GM23338 (cell line): ENCODE measurements at regions not wholly inside any gene's neighbourhood (a gene's known extent, or its start where the extent isn't known, plus 50 kb on each side); places are given as distances from the start of the nearest gene placed in this dataset.

ENCODE experiments used
- ATAC-seq: fragments of 200-7000 bp; cut with Tn5 transposase; 3 replicates; pipeline ENCODE4 v1.9.1; 2020
- DNase-seq: peaks from one replicate; pipeline ENCODE4 v3.0.0-alpha.2; 2015; ENCODE audit warnings: low spot score
- H2AFZ ChIP-seq: fragments of 200-600 bp; sonication (generic); 2 replicates; pipeline ENCODE4 v1.8.0; 2016; ENCODE audit warnings: antibody characterized with exemption, mild to moderate bottlenecking, moderate library complexity
- H3F3A ChIP-seq: fragments of 200-600 bp; sonication (generic); replicated peaks from 2 replicates; pipeline ENCODE4 v1.8.0; 2017; ENCODE audit warnings: antibody characterized with exemption, mixed run types, low read depth
- H3K27ac ChIP-seq: fragments of 200-600 bp; sonication (generic); 2 replicates; pipeline ENCODE4 v1.6.1; 2016; ENCODE audit warnings: low read depth
- H3K27me3 ChIP-seq: fragments of 200-600 bp; sonication (generic); 2 replicates; pipeline ENCODE4 v1.8.0; 2016; ENCODE audit warnings: mild to moderate bottlenecking, mixed run types, moderate library complexity; ENCODE audit not compliant: insufficient read depth
- H3K36me3 ChIP-seq: fragments of 200-600 bp; sonication (generic); 2 replicates; pipeline ENCODE4 v1.8.0; 2016; ENCODE audit warnings: mild to moderate bottlenecking; ENCODE audit not compliant: insufficient read depth
- H3K4me1 ChIP-seq: fragments of 200-600 bp; sonication (generic); 2 replicates; pipeline ENCODE4 v1.8.0; 2016; ENCODE audit warnings: mild to moderate bottlenecking, moderate library complexity; ENCODE audit not compliant: insufficient read depth
- H3K4me2 ChIP-seq: fragments of 200-600 bp; sonication (generic); 2 replicates; pipeline ENCODE4 v1.7.1; 2017; ENCODE audit warnings: mixed run types
- H3K4me3 ChIP-seq: fragments of 200-600 bp; sonication (generic); 2 replicates; pipeline ENCODE4 v1.6.1; 2016; ENCODE audit warnings: mixed run types
- H3K79me2 ChIP-seq: fragments of 200-600 bp; sonication (generic); replicated peaks from 2 replicates; pipeline ENCODE4 v1.8.0; 2017; ENCODE audit warnings: mild to moderate bottlenecking; ENCODE audit not compliant: insufficient read depth
- H3K9me2 ChIP-seq: fragments of 200-600 bp; sonication (generic); 2 replicates; pipeline ENCODE4 v1.8.0; 2017; ENCODE audit not compliant: insufficient read depth
- H4K20me1 ChIP-seq: fragments of 200-600 bp; sonication (generic); replicated peaks from 2 replicates; pipeline ENCODE4 v1.8.0; 2017; ENCODE audit warnings: mild to moderate bottlenecking; ENCODE audit not compliant: insufficient read depth
- H3K27ac Mint-ChIP-seq: 2 replicates; pipeline ENCODE4 v1.8.0; 2020; ENCODE audit warnings: inconsistent platforms, mild to moderate bottlenecking, moderate library complexity, mixed read lengths
- H3K27me3 Mint-ChIP-seq: 3 replicates; pipeline ENCODE4 v1.8.0; 2022; ENCODE audit warnings: low read depth, mild to moderate bottlenecking, moderate library complexity, mixed read lengths, inconsistent platforms; ENCODE audit not compliant: insufficient read depth, poor library complexity
- H3K36me3 Mint-ChIP-seq: 3 replicates; pipeline ENCODE4 v1.8.0; 2021; ENCODE audit warnings: low read depth, mild to moderate bottlenecking, inconsistent platforms, moderate library complexity, mixed read lengths
- H3K4me1 Mint-ChIP-seq: 3 replicates; pipeline ENCODE4 v1.8.0; 2020; ENCODE audit warnings: mild to moderate bottlenecking, inconsistent platforms, mixed read lengths
- H3K4me3 Mint-ChIP-seq: 3 replicates; pipeline ENCODE4 v1.8.0; 2021; ENCODE audit warnings: moderate library complexity, mild to moderate bottlenecking, inconsistent platforms, mixed read lengths
- H3K9me3 Mint-ChIP-seq: 3 replicates; pipeline ENCODE4 v1.8.0; 2020; ENCODE audit warnings: moderate library complexity, mild to moderate bottlenecking, inconsistent platforms, mixed read lengths
- CREB1 ChIP-seq: fragments of 250-450 bp; sonication (Bioruptor Pico); IDR thresholded peaks from 2 replicates; pipeline ENCODE4 v1.5.0; 2020; ENCODE audit warnings: low read depth, mild to moderate bottlenecking, moderate library complexity
- EZH2 ChIP-seq: fragments of 200-600 bp; sonication (generic); IDR thresholded peaks from one replicate; pipeline ENCODE4 v1.8.0; 2017; ENCODE audit warnings: antibody characterized with exemption, mild to moderate bottlenecking, low read depth; ENCODE audit not compliant: unreplicated experiment
- EZH2phosphoT487 ChIP-seq: fragments of 200-600 bp; sonication (generic); IDR thresholded peaks from one replicate; pipeline ENCODE4 v1.8.1; 2018; ENCODE audit warnings: antibody characterized with exemption; ENCODE audit not compliant: unreplicated experiment
- JUNB ChIP-seq: IDR thresholded peaks from one replicate; pipeline ENCODE4 v1.6.1; 2016; ENCODE audit warnings: antibody characterized with exemption; ENCODE audit not compliant: unreplicated experiment
- NANOG ChIP-seq: IDR thresholded peaks from 2 replicates; pipeline ENCODE4 v1.6.1; 2016; ENCODE audit warnings: antibody characterized with exemption, borderline replicate concordance
- POLR2AphosphoS5 ChIP-seq: IDR thresholded peaks from 2 replicates; pipeline ENCODE4 v1.6.1; 2016; ENCODE audit warnings: antibody characterized with exemption, low read depth
- STAT1 ChIP-seq: IDR thresholded peaks from one replicate; pipeline ENCODE4 v1.6.1; 2016; ENCODE audit warnings: antibody characterized with exemption; ENCODE audit not compliant: unreplicated experiment
- ZNF114 ChIP-seq: fragments of 250-450 bp; sonication (Bioruptor Pico); IDR thresholded peaks from 2 replicates; pipeline ENCODE4 v1.5.0; 2020; ENCODE audit warnings: mild to moderate bottlenecking, moderate library complexity
- TF ChIP-seq, protein P1 (sequence below): IDR thresholded peaks from 2 replicates; pipeline ENCODE4 v1.6.1; 2016; ENCODE audit warnings: antibody characterized with exemption
- TF ChIP-seq, protein P2 (sequence below): fragments of 250-450 bp; sonication (Bioruptor Pico); IDR thresholded peaks from 2 replicates; pipeline ENCODE4 v1.5.0; 2020; ENCODE audit warnings: mild to moderate bottlenecking, moderate library complexity
- TF ChIP-seq, protein P3 (sequence below), 2 experiments: fragments of 200-600 bp in 1 of 2; sonication (generic) in 1 of 2; conservative IDR thresholded peaks; 2 replicates each; pipeline versions ENCODE4 v1.5.1 to v1.6.1; 2016 to 2017; ENCODE audit warnings: antibody characterized with exemption in 2 of 2, low read depth in 2 of 2, mild to moderate bottlenecking in 2 of 2, moderate library complexity in 1 of 2

DNA sequence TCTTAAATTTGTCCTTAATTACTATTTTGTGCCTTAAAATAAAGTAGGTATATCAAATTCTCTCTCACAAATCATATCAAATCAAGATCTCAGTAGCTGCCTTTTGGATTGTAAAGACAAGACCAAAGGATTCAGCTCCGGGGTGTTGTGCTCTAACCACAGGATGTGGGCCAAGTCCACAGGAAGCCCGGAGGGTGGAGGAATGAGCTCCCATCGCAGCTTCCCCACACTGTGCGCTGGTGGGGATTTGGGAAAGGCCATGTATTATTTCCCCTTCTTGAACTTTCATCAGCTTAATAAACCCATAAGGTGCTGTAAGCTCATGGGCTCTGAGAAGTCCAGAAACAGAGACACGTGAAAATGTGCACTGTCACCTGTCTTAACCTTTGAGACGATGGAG, 241.6 kb upstream of the TCERG1L start:
- Mint-ChIP-seq H3K9me3 (peaks cover 94% of the 10 kb centered on the region), H3K4me3 (no peak overlapping the region), H3K4me1 (no peaks in the 10 kb centered on the region), H3K27me3 (peaks cover 7% of the 10 kb centered on the region), H3K36me3 (peaks cover 13% of the 10 kb centered on the region), H3K27ac (no peak overlapping the region)
- H3K9me2 ChIP-seq: no peaks in the 10 kb centered on the region
- no peaks in the 10 kb centered on the region for H3F3A ChIP-seq
- H3K27me3 ChIP-seq: no peaks in the 10 kb centered on the region
- H2AFZ ChIP-seq: no peak overlapping the region
- H3K4me3 ChIP-seq: no peak overlapping the region
- H3K79me2 ChIP-seq: no peaks in the 10 kb centered on the region
- DNase-seq (no peak), ATAC-seq (no peak)
- H4K20me1 ChIP-seq: no peaks in the 10 kb centered on the region
- H3K4me1 ChIP-seq: no peaks in the 10 kb centered on the region
- TF ChIP-seq EZH2: no peak
- TF ChIP-seq JUNB: no peak
- no peak for TF ChIP-seq ZNF114 (CRISPR knock-in tag)
- no peak for TF ChIP-seq EZH2phosphoT487
- TF ChIP-seq CREB1 (CRISPR knock-in tag): no peak
- no peak for TF ChIP-seq POLR2AphosphoS5
- TF ChIP-seq, protein P1, sequence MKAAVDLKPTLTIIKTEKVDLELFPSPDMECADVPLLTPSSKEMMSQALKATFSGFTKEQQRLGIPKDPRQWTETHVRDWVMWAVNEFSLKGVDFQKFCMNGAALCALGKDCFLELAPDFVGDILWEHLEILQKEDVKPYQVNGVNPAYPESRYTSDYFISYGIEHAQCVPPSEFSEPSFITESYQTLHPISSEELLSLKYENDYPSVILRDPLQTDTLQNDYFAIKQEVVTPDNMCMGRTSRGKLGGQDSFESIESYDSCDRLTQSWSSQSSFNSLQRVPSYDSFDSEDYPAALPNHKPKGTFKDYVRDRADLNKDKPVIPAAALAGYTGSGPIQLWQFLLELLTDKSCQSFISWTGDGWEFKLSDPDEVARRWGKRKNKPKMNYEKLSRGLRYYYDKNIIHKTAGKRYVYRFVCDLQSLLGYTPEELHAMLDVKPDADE: no peak
- TF ChIP-seq, protein P2, sequence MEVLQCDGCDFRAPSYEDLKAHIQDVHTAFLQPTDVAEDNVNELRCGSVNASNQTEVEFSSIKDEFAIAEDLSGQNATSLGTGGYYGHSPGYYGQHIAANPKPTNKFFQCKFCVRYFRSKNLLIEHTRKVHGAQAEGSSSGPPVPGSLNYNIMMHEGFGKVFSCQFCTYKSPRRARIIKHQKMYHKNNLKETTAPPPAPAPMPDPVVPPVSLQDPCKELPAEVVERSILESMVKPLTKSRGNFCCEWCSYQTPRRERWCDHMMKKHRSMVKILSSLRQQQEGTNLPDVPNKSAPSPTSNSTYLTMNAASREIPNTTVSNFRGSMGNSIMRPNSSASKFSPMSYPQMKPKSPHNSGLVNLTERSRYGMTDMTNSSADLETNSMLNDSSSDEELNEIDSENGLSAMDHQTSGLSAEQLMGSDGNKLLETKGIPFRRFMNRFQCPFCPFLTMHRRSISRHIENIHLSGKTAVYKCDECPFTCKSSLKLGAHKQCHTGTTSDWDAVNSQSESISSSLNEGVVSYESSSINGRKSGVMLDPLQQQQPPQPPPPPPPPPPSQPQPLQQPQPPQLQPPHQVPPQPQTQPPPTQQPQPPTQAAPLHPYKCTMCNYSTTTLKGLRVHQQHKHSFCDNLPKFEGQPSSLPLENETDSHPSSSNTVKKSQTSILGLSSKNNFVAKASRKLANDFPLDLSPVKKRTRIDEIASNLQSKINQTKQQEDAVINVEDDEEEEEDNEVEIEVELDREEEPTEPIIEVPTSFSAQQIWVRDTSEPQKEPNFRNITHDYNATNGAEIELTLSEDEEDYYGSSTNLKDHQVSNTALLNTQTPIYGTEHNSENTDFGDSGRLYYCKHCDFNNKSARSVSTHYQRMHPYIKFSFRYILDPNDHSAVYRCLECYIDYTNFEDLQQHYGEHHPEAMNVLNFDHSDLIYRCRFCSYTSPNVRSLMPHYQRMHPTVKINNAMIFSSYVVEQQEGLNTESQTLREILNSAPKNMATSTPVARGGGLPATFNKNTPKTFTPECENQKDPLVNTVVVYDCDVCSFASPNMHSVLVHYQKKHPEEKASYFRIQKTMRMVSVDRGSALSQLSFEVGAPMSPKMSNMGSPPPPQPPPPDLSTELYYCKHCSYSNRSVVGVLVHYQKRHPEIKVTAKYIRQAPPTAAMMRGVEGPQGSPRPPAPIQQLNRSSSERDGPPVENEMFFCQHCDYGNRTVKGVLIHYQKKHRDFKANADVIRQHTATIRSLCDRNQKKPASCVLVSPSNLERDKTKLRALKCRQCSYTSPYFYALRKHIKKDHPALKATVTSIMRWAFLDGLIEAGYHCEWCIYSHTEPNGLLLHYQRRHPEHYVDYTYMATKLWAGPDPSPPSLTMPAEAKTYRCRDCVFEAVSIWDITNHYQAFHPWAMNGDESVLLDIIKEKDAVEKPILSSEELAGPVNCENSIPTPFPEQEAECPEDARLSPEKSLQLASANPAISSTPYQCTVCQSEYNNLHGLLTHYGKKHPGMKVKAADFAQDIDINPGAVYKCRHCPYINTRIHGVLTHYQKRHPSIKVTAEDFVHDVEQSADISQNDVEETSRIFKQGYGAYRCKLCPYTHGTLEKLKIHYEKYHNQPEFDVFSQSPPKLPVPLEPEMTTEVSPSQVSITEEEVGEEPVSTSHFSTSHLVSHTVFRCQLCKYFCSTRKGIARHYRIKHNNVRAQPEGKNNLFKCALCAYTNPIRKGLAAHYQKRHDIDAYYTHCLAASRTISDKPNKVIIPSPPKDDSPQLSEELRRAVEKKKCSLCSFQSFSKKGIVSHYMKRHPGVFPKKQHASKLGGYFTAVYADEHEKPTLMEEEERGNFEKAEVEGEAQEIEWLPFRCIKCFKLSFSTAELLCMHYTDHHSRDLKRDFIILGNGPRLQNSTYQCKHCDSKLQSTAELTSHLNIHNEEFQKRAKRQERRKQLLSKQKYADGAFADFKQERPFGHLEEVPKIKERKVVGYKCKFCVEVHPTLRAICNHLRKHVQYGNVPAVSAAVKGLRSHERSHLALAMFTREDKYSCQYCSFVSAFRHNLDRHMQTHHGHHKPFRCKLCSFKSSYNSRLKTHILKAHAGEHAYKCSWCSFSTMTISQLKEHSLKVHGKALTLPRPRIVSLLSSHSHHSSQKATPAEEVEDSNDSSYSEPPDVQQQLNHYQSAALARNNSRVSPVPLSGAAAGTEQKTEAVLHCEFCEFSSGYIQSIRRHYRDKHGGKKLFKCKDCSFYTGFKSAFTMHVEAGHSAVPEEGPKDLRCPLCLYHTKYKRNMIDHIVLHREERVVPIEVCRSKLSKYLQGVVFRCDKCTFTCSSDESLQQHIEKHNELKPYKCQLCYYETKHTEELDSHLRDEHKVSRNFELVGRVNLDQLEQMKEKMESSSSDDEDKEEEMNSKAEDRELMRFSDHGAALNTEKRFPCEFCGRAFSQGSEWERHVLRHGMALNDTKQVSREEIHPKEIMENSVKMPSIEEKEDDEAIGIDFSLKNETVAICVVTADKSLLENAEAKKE: no peak
- no peak for TF ChIP-seq NANOG
- TF ChIP-seq STAT1: no peak
- TF ChIP-seq, protein P3, sequence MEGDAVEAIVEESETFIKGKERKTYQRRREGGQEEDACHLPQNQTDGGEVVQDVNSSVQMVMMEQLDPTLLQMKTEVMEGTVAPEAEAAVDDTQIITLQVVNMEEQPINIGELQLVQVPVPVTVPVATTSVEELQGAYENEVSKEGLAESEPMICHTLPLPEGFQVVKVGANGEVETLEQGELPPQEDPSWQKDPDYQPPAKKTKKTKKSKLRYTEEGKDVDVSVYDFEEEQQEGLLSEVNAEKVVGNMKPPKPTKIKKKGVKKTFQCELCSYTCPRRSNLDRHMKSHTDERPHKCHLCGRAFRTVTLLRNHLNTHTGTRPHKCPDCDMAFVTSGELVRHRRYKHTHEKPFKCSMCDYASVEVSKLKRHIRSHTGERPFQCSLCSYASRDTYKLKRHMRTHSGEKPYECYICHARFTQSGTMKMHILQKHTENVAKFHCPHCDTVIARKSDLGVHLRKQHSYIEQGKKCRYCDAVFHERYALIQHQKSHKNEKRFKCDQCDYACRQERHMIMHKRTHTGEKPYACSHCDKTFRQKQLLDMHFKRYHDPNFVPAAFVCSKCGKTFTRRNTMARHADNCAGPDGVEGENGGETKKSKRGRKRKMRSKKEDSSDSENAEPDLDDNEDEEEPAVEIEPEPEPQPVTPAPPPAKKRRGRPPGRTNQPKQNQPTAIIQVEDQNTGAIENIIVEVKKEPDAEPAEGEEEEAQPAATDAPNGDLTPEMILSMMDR (conservative IDR thresholded peaks at IDR 0.05; ENCODE audit: low read depth in 2 of 2): no peak
- no peaks in the 10 kb centered on the region for H3K36me3 ChIP-seq
- no peak overlapping the region for H3K27ac ChIP-seq
- H3K4me2 ChIP-seq: no peak overlapping the region
